ENCODE measurements at regions not wholly inside any gene's neighbourhood (a gene's known extent, or its start where the extent isn't known, plus 50 kb on each side); places are given as distances from the start of the nearest gene placed in this dataset.

DNA sequence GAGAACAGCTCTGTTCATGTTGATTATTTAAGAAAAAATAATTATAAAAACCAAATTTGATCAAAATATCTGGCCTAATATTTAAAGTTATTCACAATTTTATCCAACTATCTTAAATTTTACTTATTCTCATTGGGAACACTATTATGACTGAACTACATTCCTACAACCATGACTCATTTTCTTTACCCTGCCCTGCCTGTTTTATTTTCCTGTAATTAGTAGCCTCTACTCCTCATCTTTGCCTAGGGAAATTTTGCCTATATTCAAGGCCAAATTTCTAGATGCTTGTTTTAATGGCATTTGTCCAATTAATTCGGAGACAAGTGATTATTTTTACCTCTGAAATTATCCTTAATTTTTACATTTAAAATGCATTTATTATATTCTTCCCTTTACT is 289.7 kb upstream of the TMEM229A start:
- H3K4me3 ChIP-seq, result no peak overlapping the region
- H3K9me3 ChIP-seq, result no peaks in the 10 kb centered on the region
- no peaks in the 10 kb centered on the region for H3K27me3 ChIP-seq (ENCODE audit: insufficient read depth in 3 of 3, low read length in 2 of 3)
- intact Hi-C loops (cut with DNase I), result no loop called here
- no peaks in the 10 kb centered on the region for H3K36me3 ChIP-seq (ENCODE audit: insufficient read depth in 1 of 2, low read depth in 1 of 2)
- H3K4me1 ChIP-seq, result no peaks in the 10 kb centered on the region
- ATAC-seq (no peak), DNase-seq (no peak)
- H3K27ac ChIP-seq, result no peak overlapping the region
- 65 to 79% (median 75%) methylated on average over 1 of the region's 1 CpG for WGBS, 3 donors
- no peak for TF ChIP-seq CTCF (IDR thresholded peaks at IDR 0.05)

- intact Hi-C loops (cut with DNase I), result no loop called here
- Histone ChIP-seq H3K27ac (no peak overlapping the region), H3K36me3 (ENCODE audit: insufficient read depth in 1 of 2, low read depth in 1 of 2) (no peaks in the 10 kb centered on the region), H3K4me1 (no peaks in the 10 kb centered on the region), H3K9me3 (no peaks in the 10 kb centered on the region), H3K27me3 (ENCODE audit: insufficient read depth in 3 of 3, low read length in 2 of 3) (no peaks in the 10 kb centered on the region), H3K4me3 (no peak overlapping the region)
- no peak for ATAC-seq
- 64 to 70% (median 64%) methylated on average over 5 of the region's 5 CpGs for WGBS, 3 donors
- TF ChIP-seq CTCF (IDR thresholded peaks at IDR 0.05), result no peak
- DNase-seq, result no peak
Measured at GRCh38 chr7:124318721-124319450, 286.0 kb upstream of the TMEM229A start.

DNA sequence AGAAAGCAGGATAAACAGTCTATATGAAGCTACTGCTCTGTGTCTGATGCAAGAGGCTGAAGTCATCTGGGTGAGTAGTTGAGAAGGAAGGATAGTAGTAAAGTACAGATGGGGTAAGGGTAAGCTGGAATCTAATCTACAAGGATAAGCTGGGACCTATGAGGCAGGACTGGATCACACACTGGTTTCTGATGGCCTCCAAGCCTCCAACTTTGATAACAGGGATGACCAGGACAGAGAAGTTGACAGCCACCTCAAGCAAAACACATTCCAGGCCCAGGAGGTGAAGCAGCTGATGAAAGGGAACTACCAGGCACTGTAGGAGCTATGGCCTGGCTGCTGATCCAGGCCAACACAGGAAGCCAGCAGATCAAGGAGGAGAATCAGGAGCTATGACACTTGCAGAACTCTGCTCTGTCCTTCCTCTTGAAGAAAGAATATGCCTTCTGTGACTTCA is 278.1 kb upstream of the TMEM229A start:
- no peak overlapping the region for H3K27ac ChIP-seq
- no peaks in the 10 kb centered on the region for H3K4me1 ChIP-seq
- no peaks in the 10 kb centered on the region for H3K27me3 ChIP-seq (ENCODE audit: insufficient read depth in 3 of 3, low read length in 2 of 3)
- intact Hi-C loops (cut with DNase I), result no loop called here
- TF ChIP-seq CTCF (IDR thresholded peaks at IDR 0.05), result no peak
- no peak for ATAC-seq
- no peak overlapping the region for H3K4me3 ChIP-seq
- no peaks in the 10 kb centered on the region for H3K36me3 ChIP-seq (ENCODE audit: insufficient read depth in 1 of 2, low read depth in 1 of 2)
- DNase-seq, result no peak
- no peaks in the 10 kb centered on the region for H3K9me3 ChIP-seq

- no peaks in the 10 kb centered on the region for H3K36me3 ChIP-seq (ENCODE audit: insufficient read depth in 1 of 2, low read depth in 1 of 2)
- intact Hi-C loops (cut with DNase I), result no loop called here
- DNase-seq (no peak), ATAC-seq (no peak)
- no peak for TF ChIP-seq CTCF (IDR thresholded peaks at IDR 0.05)
- no peaks in the 10 kb centered on the region for H3K27me3 ChIP-seq (ENCODE audit: insufficient read depth in 3 of 3, low read length in 2 of 3)
- H3K9me3 ChIP-seq, result no peaks in the 10 kb centered on the region
- no peak overlapping the region for H3K4me3 ChIP-seq
- no peak overlapping the region for H3K27ac ChIP-seq
- no peaks in the 10 kb centered on the region for H3K4me1 ChIP-seq
Measured at GRCh38 chr7:124308384-124308783, 275.5 kb upstream of the TMEM229A start.

DNA sequence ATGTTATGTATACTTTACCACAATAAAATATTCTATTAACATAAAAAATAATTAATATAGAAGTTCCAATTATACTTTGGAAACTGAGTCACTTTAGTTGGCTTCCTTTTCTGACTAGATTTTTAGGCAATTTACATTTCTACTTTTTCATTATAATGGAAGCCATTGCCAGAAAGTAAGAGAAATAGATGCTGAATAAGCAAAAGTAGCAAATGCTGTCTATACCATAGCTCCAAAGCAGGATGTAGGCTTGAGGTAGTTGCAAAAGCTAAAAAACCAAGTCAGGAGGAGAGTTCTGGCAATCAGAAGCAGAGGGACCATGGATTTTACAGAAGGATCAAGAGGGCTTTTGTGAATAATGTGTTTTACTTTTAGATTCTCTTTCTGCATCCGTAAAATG is 262.4 kb upstream of the TMEM229A start:
- intact Hi-C loops (cut with DNase I), result no loop called here
- WGBS, 3 donors, result 86 to 97% (median 93%) methylated on average over 1 of the region's 1 CpG
- Histone ChIP-seq H3K27ac (no peak overlapping the region), H3K36me3 (ENCODE audit: insufficient read depth in 1 of 2, low read depth in 1 of 2) (no peaks in the 10 kb centered on the region), H3K4me3 (no peak overlapping the region), H3K27me3 (ENCODE audit: insufficient read depth in 3 of 3, low read length in 2 of 3) (no peaks in the 10 kb centered on the region), H3K4me1 (no peaks in the 10 kb centered on the region), H3K9me3 (peaks cover 34% of the 10 kb centered on the region)
- DNase-seq (no peak), ATAC-seq (no peak)
- TF ChIP-seq CTCF (IDR thresholded peaks at IDR 0.05), result no peak

All from psoas muscle (tissue), 7 donors.